AG09309 (cell line): ENCODE measurements at regions not wholly inside any gene's neighbourhood (a gene's known extent, or its start where the extent isn't known, plus 50 kb on each side); places are given as distances from the start of the nearest gene placed in this dataset.

Experiments
- DNase-seq: peaks from one replicate; pipeline ENCODE4 v3.0.0-alpha.2; 2010; ENCODE audit warnings: low read depth
- H3K4me3 ChIP-seq: 2 replicates; pipeline ENCODE4 v1.5.1; 2011; ENCODE audit warnings: mild to moderate bottlenecking, low read depth, low read length, moderate library complexity; ENCODE audit not compliant: control insufficient read depth
- TF ChIP-seq, protein P1 (sequence below): IDR thresholded peaks from 2 replicates; pipeline ENCODE4 v1.5.1; 2011; ENCODE audit warnings: mild to moderate bottlenecking, low read depth, low read length, inconsistent platforms; ENCODE audit not compliant: insufficient read depth, control insufficient read depth; ENCODE audit errors: missing control alignments

DNA sequence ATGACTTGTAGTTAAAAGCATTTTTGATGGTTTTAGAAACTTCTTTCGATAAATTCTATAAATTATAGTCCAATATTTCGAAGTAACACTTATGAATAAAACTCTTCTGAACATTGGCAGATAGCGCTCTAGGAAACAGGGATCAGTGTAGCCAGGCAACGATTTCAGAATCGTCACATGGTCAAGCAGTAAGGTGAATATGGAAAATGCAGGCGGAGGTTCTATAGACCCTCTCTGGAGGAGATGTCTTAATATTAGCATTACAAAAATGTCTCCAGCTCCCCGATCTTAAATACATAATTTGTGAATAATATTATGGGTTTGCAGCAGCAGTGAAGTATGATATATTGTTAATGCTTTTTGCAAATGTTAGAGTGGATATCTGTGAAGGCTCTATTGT lies 310.3 kb downstream of the SS18 start:
- no peak for DNase-seq
- TF ChIP-seq, protein P1, sequence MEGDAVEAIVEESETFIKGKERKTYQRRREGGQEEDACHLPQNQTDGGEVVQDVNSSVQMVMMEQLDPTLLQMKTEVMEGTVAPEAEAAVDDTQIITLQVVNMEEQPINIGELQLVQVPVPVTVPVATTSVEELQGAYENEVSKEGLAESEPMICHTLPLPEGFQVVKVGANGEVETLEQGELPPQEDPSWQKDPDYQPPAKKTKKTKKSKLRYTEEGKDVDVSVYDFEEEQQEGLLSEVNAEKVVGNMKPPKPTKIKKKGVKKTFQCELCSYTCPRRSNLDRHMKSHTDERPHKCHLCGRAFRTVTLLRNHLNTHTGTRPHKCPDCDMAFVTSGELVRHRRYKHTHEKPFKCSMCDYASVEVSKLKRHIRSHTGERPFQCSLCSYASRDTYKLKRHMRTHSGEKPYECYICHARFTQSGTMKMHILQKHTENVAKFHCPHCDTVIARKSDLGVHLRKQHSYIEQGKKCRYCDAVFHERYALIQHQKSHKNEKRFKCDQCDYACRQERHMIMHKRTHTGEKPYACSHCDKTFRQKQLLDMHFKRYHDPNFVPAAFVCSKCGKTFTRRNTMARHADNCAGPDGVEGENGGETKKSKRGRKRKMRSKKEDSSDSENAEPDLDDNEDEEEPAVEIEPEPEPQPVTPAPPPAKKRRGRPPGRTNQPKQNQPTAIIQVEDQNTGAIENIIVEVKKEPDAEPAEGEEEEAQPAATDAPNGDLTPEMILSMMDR = no peak
- no peak overlapping the region for H3K4me3 ChIP-seq

DNA sequence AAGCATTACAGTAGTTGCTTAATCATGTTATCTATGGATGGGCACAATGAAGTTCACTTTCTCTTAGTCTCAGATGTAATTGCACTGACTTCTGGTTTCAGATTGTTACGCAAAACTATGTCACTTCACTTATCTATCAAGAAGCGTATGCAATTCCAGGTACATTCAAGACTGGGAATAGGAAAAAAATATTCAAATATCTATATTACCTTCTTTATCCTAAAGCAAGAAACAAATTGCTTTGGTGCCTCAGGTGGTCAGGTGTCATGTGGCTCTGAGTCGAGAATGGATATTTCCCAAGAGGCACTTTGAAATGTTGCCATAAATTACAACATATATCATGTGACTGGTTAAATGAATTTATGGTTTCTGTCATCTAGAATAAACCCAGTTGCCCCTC lies 318.6 kb downstream of the SS18 start:
- DNase-seq = no peak
- no peak overlapping the region for H3K4me3 ChIP-seq
- TF ChIP-seq, protein P1 = no peak

DNA sequence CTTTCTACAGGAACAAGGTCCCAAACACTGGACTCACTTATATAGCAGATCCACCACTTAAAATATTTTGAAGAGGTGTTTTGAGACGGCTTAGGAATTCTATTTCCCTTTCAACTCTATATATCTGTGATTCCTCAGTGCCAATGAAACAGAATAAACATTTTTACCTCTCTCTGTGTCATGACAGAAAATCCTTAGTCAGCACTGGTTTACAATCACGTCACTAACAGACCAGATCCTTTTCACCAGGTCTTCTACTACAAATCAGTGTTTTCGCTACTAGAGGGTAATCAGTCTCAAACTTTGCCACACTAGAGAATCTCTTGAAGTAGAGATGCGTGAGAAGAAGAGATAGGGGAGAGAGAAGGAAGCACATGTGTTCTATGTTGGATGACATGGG lies 325.6 kb downstream of the SS18 start:
- no peak for DNase-seq
- H3K4me3 ChIP-seq = no peak overlapping the region
- TF ChIP-seq, protein P1 = no peak

DNA sequence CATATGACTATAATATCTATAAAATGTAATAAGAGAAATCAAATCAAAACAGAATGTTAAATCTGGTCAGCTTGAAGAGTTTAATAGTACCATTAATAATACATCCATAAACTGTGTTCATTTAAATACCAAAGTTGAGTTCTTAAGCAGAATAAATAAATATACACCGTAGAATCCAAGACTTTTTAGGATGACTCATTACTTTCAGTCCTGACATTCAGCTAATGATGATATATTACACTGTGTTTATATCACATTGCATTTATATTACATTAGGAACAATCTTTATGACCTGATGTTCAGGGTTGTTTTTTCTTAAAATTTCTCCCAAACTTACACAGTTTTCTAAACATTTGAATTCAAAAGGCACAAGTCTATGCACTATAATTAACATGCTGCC lies 331.3 kb downstream of the SS18 start:
- no peak for DNase-seq
- TF ChIP-seq, protein P1 = no peak
- no peak overlapping the region for H3K4me3 ChIP-seq

DNA sequence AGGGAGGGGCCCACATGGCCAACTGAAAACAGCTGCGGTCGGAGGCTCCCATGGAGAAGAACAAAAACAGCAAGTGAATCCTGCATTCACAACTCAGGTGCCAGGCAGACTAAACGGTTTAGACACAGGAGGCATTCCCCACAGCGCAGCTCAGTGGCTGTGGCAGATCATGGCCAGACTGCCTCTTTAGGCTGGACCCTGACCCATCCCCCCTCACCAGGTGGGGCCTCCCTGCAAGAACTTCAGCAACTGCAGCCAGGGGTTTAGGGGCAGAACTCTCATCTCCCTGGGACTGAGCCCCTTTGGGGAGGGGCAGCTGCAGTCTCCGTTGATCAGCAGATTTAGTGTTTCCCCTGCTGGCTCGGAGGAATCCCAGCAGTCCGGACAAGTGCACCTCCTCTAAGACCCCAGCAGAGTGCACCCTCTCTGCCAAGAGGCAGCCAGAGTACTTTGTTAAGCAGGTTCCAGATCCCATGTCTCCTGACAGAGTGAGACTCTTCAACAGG lies 346.7 kb downstream of the SS18 start:
- no peak overlapping the region for H3K4me3 ChIP-seq
- TF ChIP-seq, protein P1 = no peak
- no peak for DNase-seq

DNA sequence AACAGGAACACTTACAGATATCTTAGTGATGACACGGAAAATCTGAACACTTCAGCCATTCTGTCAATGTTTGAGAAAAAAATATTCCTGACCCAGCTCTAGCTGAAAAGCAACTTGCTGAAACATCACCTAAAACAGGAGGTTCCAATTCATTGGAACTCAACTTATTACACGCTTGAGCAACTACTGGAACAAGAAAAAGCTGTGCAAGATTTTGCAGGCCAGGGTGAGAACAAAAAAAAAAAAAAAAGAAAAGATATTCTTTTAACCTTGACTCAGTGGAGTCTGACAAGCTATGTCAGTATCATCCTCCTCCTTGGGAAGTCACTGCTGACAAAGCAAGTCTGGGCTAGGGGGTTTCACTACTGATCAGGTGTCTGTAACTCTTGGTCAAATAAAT lies 351.0 kb downstream of the SS18 start:
- H3K4me3 ChIP-seq = no peak overlapping the region
- TF ChIP-seq, protein P1 = no peak
- DNase-seq = no peak
